NCI-H146 (cell line): ENCODE measurements at regions not wholly inside any gene's neighbourhood (a gene's known extent, or its start where the extent isn't known, plus 50 kb on each side); places are given as distances from the start of the nearest gene placed in this dataset.

ENCODE experiments used
- DNase-seq: peaks from one replicate; lab custom pipeline; 2025; lab: John Stamatoyannopoulos, UW

GRCh38 chr7:38086857-38087256, 91.2 kb upstream of the STARD3NL start:
- no peak for DNase-seq

- DNase-seq, result no peak
Observed at GRCh38 chr7:38102507-38102906, 75.5 kb upstream of the STARD3NL start.

GRCh38 chr7:38105874-38106483, 72.1 kb upstream of the STARD3NL start:
- peak; percentile 26 for DNase-seq

GRCh38 chr7:38107486-38107893, 70.6 kb upstream of the STARD3NL start:
- peak; percentile 51 for DNase-seq

GRCh38 chr7:38112075-38112474, 66.0 kb upstream of the STARD3NL start:
- no peak for DNase-seq

GRCh38 chr7:38120076-38120475, 58.0 kb upstream of the STARD3NL start:
- no peak for DNase-seq

GRCh38 chr7:38122501-38122900, 55.5 kb upstream of the STARD3NL start:
- no peak for DNase-seq

GRCh38 chr7:38123494-38123893, 54.6 kb upstream of the STARD3NL start:
- DNase-seq, result no peak

GRCh38 chr7:38127216-38128207, 50.5 kb upstream of the STARD3NL start:
- no peak for DNase-seq
